CD4-positive, alpha-beta T cell (primary cell): ENCODE measurements at regions not wholly inside any gene's neighbourhood (a gene's known extent, or its start where the extent isn't known, plus 50 kb on each side); places are given as distances from the start of the nearest gene placed in this dataset.

Experiments used
- ATAC-seq: fragments of 200-7000 bp; cut with Tn5 transposase; one replicate; pipeline ENCODE4 v1.10.0; 2022; ENCODE audit warnings: mild to moderate bottlenecking; ENCODE audit not compliant: poor library complexity
- CTCF ChIA-PET: fragments of 350-600 bp; sonication (Branson Sonifier 250); formaldehyde crosslinking; loops from one replicate; lab custom pipeline; 2021; ENCODE audit warnings: antibody characterized with exemption, inconsistent platforms; lab: Charles Lee
- POLR2A ChIA-PET: fragments of 350-600 bp; sonication (Branson Sonifier 250); formaldehyde crosslinking; loops from one replicate; lab custom pipeline; 2021; ENCODE audit warnings: antibody characterized with exemption, inconsistent platforms; lab: Charles Lee
- DNase-seq, 14 experiments: peaks; one replicate each; pipeline ENCODE4 v3.0.0-alpha.2; 2013 to 2020; ENCODE audit warnings: mixed read lengths in 2 of 14
- H3K27ac ChIP-seq, 2 donors: one replicate each; pipeline versions ENCODE4 v1.5.1 to v1.7.0; 2013; ENCODE audit warnings: low read length in 2 of 2, low read depth in 1 of 2, mild to moderate bottlenecking in 1 of 2
- H3K27me3 ChIP-seq, 2 experiments: 1 replicate in 1 of 2; 2 replicates in 1 of 2; pipeline versions ENCODE4 v1.6.1 to v1.7.0; 2013; ENCODE audit warnings: low read length in 2 of 2, control low read depth in 1 of 2, mild to moderate bottlenecking in 1 of 2, moderate library complexity in 1 of 2; ENCODE audit not compliant: insufficient read depth in 2 of 2, control insufficient read depth in 1 of 2
- H3K36me3 ChIP-seq: one replicate; pipeline ENCODE4 v1.6.1; 2013; ENCODE audit warnings: low read length, control low read depth; ENCODE audit not compliant: insufficient read depth
- H3K4me1 ChIP-seq: one replicate; pipeline ENCODE4 v1.6.1; 2013; ENCODE audit warnings: low read length, control low read depth; ENCODE audit not compliant: insufficient read depth
- H3K4me3 ChIP-seq: one replicate; pipeline ENCODE4 v1.5.1; 2013; ENCODE audit warnings: mild to moderate bottlenecking, low read length, moderate library complexity
- H3K9me3 ChIP-seq, 2 experiments: 1 replicate in 1 of 2; 2 replicates in 1 of 2; pipeline versions ENCODE4 v1.6.1 to v1.7.0; 2013; ENCODE audit warnings: low read length in 2 of 2, mild to moderate bottlenecking in 2 of 2, control low read depth in 1 of 2, moderate library complexity in 1 of 2; ENCODE audit not compliant: control insufficient read depth in 1 of 2, insufficient read depth in 1 of 2
- H3K27ac Mint-ChIP-seq: one replicate; pipeline ENCODE4 v1.8.0; 2020; ENCODE audit warnings: mixed read lengths
- H3K27me3 Mint-ChIP-seq: one replicate; pipeline ENCODE4 v1.8.0; 2021; ENCODE audit warnings: mixed read lengths
- H3K36me3 Mint-ChIP-seq: one replicate; pipeline ENCODE4 v1.8.0; 2021; ENCODE audit warnings: low read depth, mixed read lengths
- H3K4me1 Mint-ChIP-seq: one replicate; pipeline ENCODE4 v1.8.0; 2021; ENCODE audit warnings: low read depth, mixed read lengths
- H3K4me3 Mint-ChIP-seq: one replicate; pipeline ENCODE4 v1.8.0; 2020; ENCODE audit warnings: mild to moderate bottlenecking, mixed read lengths
- H3K9me3 Mint-ChIP-seq: one replicate; pipeline ENCODE4 v1.8.0; 2020; ENCODE audit warnings: mixed read lengths
- CTCF ChIP-seq: fragments of 200-600 bp; IDR thresholded peaks from one replicate; pipeline ENCODE4 v1.8.0; 2022; ENCODE audit warnings: antibody characterized with exemption, mild to moderate bottlenecking
- intact Hi-C, 2 experiments: fragments of 100-400 bp; cut with DNase I in 1 of 2; cut with micrococcal nuclease in 1 of 2; formaldehyde crosslinking; loops; one replicate each; pipeline versions ENCODE4 v1.15.1 to v1.9.0; 2023 to 2025; cut with DNase I, micrococcal nuclease

- Mint-ChIP-seq H3K9me3 (peaks cover 4% of the 10 kb centered on the region), H3K4me3 (no peak overlapping the region), H3K36me3 (no peaks in the 10 kb centered on the region), H3K4me1 (no peaks in the 10 kb centered on the region), H3K27me3 (no peaks in the 10 kb centered on the region), H3K27ac (no peak overlapping the region)
- intact Hi-C loops = no loop called here
- H3K4me1 ChIP-seq = no peaks in the 10 kb centered on the region
- H3K9me3 ChIP-seq = no peaks in the 10 kb centered on the region
- H3K36me3 ChIP-seq = no peaks in the 10 kb centered on the region
- no peak overlapping the region for H3K27ac ChIP-seq
- ChIA-PET CTCF (no interaction called here), POLR2A (no interaction called here)
- no peak for DNase-seq
- ATAC-seq = no peak
- H3K27me3 ChIP-seq = no peaks in the 10 kb centered on the region
- TF ChIP-seq CTCF = no peak
- H3K4me3 ChIP-seq = no peak overlapping the region
Measured at GRCh38 chr2:14567561-14567960, 65.0 kb upstream of the LRATD1 start.

DNA sequence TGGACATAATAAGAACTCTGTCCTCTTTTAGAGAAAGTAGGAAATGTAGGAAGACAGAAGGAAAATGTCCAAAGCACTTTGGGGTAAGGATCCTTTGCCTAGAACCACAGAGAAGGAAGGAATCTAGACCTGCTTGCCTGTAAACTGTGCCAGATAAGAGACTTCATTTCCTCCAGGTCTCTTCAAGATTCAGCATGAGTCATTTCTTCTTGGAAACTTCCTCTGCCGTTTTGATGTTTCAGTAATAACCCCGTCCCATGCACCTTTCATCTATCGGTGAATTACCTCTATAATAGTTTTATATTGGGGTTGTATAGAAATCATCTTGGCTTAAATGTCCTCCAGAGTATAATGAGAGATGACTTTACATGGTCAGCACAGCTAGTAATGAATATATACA is 63.2 kb upstream of the LRATD1 start:
- ChIA-PET CTCF (no interaction called here), POLR2A (no interaction called here)
- Histone ChIP-seq H3K27me3 (no peaks in the 10 kb centered on the region), H3K4me1 (no peaks in the 10 kb centered on the region), H3K36me3 (no peaks in the 10 kb centered on the region), H3K4me3 (no peak overlapping the region), H3K27ac (no peak overlapping the region), H3K9me3 (no peaks in the 10 kb centered on the region)
- DNase-seq = no peak
- no peaks in the 10 kb centered on the region for H3K4me1 Mint-ChIP-seq
- no peak overlapping the region for H3K27ac Mint-ChIP-seq
- intact Hi-C loops = no loop called here
- peaks cover 4% of the 10 kb centered on the region for H3K9me3 Mint-ChIP-seq
- no peak for TF ChIP-seq CTCF
- H3K27me3 Mint-ChIP-seq = no peaks in the 10 kb centered on the region
- H3K36me3 Mint-ChIP-seq = no peaks in the 10 kb centered on the region
- no peak overlapping the region for H3K4me3 Mint-ChIP-seq
- no peak for ATAC-seq

- no peaks in the 10 kb centered on the region for H3K9me3 Mint-ChIP-seq
Measured at GRCh38 chr2:14572633-14573032, 59.9 kb upstream of the LRATD1 start.

More at GRCh38 chr2:14572633-14573032, 59.9 kb upstream of the LRATD1 start:
- ATAC-seq (no peak), DNase-seq (no peak)
- intact Hi-C loops = no loop called here
- Histone ChIP-seq H3K36me3 (no peaks in the 10 kb centered on the region), H3K4me1 (no peaks in the 10 kb centered on the region), H3K27me3 (no peaks in the 10 kb centered on the region), H3K4me3 (no peak overlapping the region), H3K9me3 (no peaks in the 10 kb centered on the region), H3K27ac (no peak overlapping the region)
- TF ChIP-seq CTCF = no peak
- Mint-ChIP-seq H3K27ac (no peak overlapping the region), H3K27me3 (no peaks in the 10 kb centered on the region), H3K4me3 (no peak overlapping the region), H3K4me1 (no peaks in the 10 kb centered on the region), H3K36me3 (no peaks in the 10 kb centered on the region)
- ChIA-PET CTCF (no interaction called here), POLR2A (no interaction called here)
